IgD-negative memory B cell (primary cell): ENCODE measurements at regions not wholly inside any gene's neighbourhood (a gene's known extent, or its start where the extent isn't known, plus 50 kb on each side); places are given as distances from the start of the nearest gene placed in this dataset.

Experiments
- H3K27ac Mint-ChIP-seq, 3 donors: one replicate each; pipeline ENCODE4 v1.8.0; 2020 to 2022; ENCODE audit warnings: mild to moderate bottlenecking in 3 of 3, mixed read lengths in 3 of 3, moderate library complexity in 1 of 3
- H3K27me3 Mint-ChIP-seq: one replicate; pipeline ENCODE4 v1.8.0; 2021; ENCODE audit warnings: mixed read lengths
- H3K36me3 Mint-ChIP-seq: one replicate; pipeline ENCODE4 v1.8.0; 2020; ENCODE audit warnings: mild to moderate bottlenecking, mixed read lengths
- H3K4me1 Mint-ChIP-seq, 3 donors: one replicate each; pipeline ENCODE4 v1.8.0; 2020 to 2022; ENCODE audit warnings: mixed read lengths in 3 of 3, mild to moderate bottlenecking in 1 of 3
- H3K4me3 Mint-ChIP-seq, 4 donors: one replicate each; pipeline ENCODE4 v1.8.0; 2020 to 2022; ENCODE audit warnings: mild to moderate bottlenecking in 4 of 4, mixed read lengths in 4 of 4, moderate library complexity in 3 of 4
- H3K9me3 Mint-ChIP-seq, 3 donors: one replicate each; pipeline ENCODE4 v1.8.0; 2020 to 2021; ENCODE audit warnings: mixed read lengths in 3 of 3, mild to moderate bottlenecking in 1 of 3

GRCh38 chr12:94793191-94793595 lies 142.8 kb upstream of the TMCC3 start:
- no peak overlapping the region for H3K27ac Mint-ChIP-seq

DNA sequence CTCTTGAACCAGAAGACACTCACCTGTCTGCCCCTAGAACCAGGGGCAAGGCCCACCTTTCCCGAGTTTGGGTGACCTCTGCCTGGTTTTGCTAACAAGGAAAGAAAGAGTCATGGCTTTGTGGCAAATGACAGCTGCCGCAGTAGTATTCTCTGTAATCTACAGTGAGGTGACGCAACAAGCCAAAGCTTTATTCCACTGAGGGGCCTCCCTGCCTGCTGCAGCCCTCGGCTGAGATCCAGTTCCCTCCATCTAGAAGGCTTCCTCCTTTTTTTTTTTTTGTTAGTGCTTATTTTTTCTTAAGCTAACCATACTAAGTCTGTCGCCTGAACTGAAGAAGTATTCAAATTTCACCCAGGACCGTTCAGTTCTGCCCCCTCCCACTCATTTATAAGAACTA lies 142.3 kb upstream of the TMCC3 start:
- Mint-ChIP-seq H3K4me3 (peak overlapping the region in 1 of 4 donors; percentile 17), H3K9me3 (no peaks in the 10 kb centered on the region), H3K27ac (no peak overlapping the region), H3K36me3 (peaks cover 6% of the 10 kb centered on the region), H3K27me3 (no peaks in the 10 kb centered on the region), H3K4me1 (peaks cover 1 to 26% (median 25%) of the 10 kb centered on the region in 3 donors)

More at GRCh38 chr12:94793191-94793595, 142.8 kb upstream of the TMCC3 start:
- peaks cover 6% of the 10 kb centered on the region for H3K36me3 Mint-ChIP-seq
- H3K27me3 Mint-ChIP-seq = no peaks in the 10 kb centered on the region
- H3K4me3 Mint-ChIP-seq = no peak overlapping the region
- no peaks in the 10 kb centered on the region for H3K9me3 Mint-ChIP-seq
- peaks cover 5 to 26% (median 26%) of the 10 kb centered on the region in 3 donors for H3K4me1 Mint-ChIP-seq

DNA sequence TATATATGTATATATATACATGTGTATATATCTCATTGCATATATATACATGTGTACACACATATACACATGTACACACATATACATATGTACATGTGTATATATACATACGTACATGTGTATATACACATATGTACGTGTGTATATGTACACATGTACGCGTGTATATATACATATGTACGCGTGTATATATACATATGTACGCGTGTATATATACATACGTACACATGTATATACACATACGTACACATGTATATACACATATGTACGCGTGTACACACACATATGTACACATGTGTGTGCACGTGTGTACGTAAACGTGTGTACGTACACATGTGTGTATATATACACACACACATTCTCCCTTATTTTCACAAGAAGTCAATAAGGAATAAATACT lies 141.6 kb upstream of the TMCC3 start:
- Mint-ChIP-seq H3K4me3 (no peak overlapping the region), H3K9me3 (peaks cover 0 to 2% (median 0%) of the 10 kb centered on the region in 3 donors), H3K27ac (no peak overlapping the region), H3K27me3 (no peaks in the 10 kb centered on the region), H3K4me1 (peaks cover 1 to 28% (median 26%) of the 10 kb centered on the region in 3 donors), H3K36me3 (peaks cover 8% of the 10 kb centered on the region)

- no peak overlapping the region for H3K4me3 Mint-ChIP-seq
- peaks cover 8% of the 10 kb centered on the region for H3K36me3 Mint-ChIP-seq
- H3K27me3 Mint-ChIP-seq = no peaks in the 10 kb centered on the region
- peaks cover 1 to 28% (median 26%) of the 10 kb centered on the region in 3 donors for H3K4me1 Mint-ChIP-seq
- H3K9me3 Mint-ChIP-seq = peaks cover 0 to 2% (median 0%) of the 10 kb centered on the region in 3 donors
- peak overlapping the region in 1 of 3 donors; percentile 29 for H3K27ac Mint-ChIP-seq
Measured at GRCh38 chr12:94790825-94791224, 140.5 kb upstream of the TMCC3 start.

DNA sequence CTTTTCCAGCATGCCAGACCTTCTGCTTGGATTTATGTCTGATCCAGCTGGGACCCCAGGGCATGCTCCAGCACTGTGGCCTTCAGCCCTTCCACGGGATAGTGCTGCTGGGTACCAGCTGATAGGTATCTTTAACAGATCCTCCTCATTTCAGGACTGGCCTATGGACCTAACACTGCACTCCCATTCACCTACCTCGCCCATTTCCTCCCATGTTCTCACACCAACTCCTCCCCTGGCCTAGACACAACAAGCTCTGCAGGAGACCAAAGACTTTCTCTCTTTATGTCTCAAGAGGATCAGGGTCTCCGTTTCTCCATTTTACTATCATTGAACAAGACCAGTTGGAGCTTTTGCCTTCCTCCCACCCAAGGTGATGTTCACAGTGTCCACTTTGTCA lies 140.0 kb upstream of the TMCC3 start:
- H3K4me3 Mint-ChIP-seq = no peak overlapping the region
- peaks cover 1 to 28% (median 26%) of the 10 kb centered on the region in 3 donors for H3K4me1 Mint-ChIP-seq
- peak overlapping the region in 2 of 3 donors; percentile 18 to 29 for H3K27ac Mint-ChIP-seq
- peaks cover 0 to 2% (median 0%) of the 10 kb centered on the region in 3 donors for H3K9me3 Mint-ChIP-seq
- H3K36me3 Mint-ChIP-seq = peaks cover 8% of the 10 kb centered on the region
- no peaks in the 10 kb centered on the region for H3K27me3 Mint-ChIP-seq

- H3K27ac Mint-ChIP-seq = peak overlapping the region in 1 of 3 donors; percentile 53
Measured at GRCh38 chr12:94789510-94790225, 139.3 kb upstream of the TMCC3 start.

DNA sequence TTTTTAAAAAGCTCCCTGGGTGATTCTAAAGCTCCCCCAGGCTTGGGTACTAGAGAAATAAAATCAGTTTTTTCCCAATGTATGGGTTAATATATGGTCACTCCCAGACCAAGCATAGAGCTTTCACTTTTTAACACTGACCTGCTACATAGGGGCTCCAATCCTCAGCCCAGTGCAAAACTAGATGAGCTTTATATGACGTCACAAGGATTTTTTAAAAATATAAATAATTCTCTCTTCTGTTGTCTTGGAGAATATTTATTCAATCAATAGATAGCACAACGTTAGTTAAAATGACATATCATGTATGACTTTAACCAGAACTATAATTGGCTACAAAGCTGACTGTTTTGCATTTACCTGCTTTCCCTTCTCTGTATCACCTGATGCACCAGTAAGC lies 137.9 kb upstream of the TMCC3 start:
- H3K27ac Mint-ChIP-seq = no peak overlapping the region
- peaks cover 10% of the 10 kb centered on the region for H3K36me3 Mint-ChIP-seq
- H3K4me3 Mint-ChIP-seq = no peak overlapping the region
- H3K4me1 Mint-ChIP-seq = peaks cover 14 to 33% (median 27%) of the 10 kb centered on the region in 3 donors
- H3K9me3 Mint-ChIP-seq = peaks cover 0 to 2% (median 0%) of the 10 kb centered on the region in 3 donors
- peaks cover 1% of the 10 kb centered on the region for H3K27me3 Mint-ChIP-seq

More at GRCh38 chr12:94789510-94790225, 139.3 kb upstream of the TMCC3 start:
- peaks cover 0 to 2% (median 0%) of the 10 kb centered on the region in 3 donors for H3K9me3 Mint-ChIP-seq
- no peaks in the 10 kb centered on the region for H3K27me3 Mint-ChIP-seq
- peaks cover 8% of the 10 kb centered on the region for H3K36me3 Mint-ChIP-seq
- H3K4me3 Mint-ChIP-seq = no peak overlapping the region
- H3K4me1 Mint-ChIP-seq = peaks cover 3 to 27% (median 23%) of the 10 kb centered on the region in 3 donors

GRCh38 chr12:94786906-94787305 lies 136.5 kb upstream of the TMCC3 start:
- H3K36me3 Mint-ChIP-seq = peaks cover 10% of the 10 kb centered on the region
- peaks cover 2 to 6% (median 4%) of the 10 kb centered on the region in 3 donors for H3K9me3 Mint-ChIP-seq
- H3K27ac Mint-ChIP-seq = no peak overlapping the region
- H3K4me3 Mint-ChIP-seq = no peak overlapping the region
- H3K27me3 Mint-ChIP-seq = peaks cover 1% of the 10 kb centered on the region
- peaks cover 14 to 33% (median 28%) of the 10 kb centered on the region in 3 donors for H3K4me1 Mint-ChIP-seq

- H3K4me3 Mint-ChIP-seq = no peak overlapping the region
- H3K27ac Mint-ChIP-seq = peak overlapping the region in 2 of 3 donors; percentile 6 to 35
- peaks cover 13% of the 10 kb centered on the region for H3K36me3 Mint-ChIP-seq
Measured at GRCh38 chr12:94783862-94784261, 133.5 kb upstream of the TMCC3 start.

DNA sequence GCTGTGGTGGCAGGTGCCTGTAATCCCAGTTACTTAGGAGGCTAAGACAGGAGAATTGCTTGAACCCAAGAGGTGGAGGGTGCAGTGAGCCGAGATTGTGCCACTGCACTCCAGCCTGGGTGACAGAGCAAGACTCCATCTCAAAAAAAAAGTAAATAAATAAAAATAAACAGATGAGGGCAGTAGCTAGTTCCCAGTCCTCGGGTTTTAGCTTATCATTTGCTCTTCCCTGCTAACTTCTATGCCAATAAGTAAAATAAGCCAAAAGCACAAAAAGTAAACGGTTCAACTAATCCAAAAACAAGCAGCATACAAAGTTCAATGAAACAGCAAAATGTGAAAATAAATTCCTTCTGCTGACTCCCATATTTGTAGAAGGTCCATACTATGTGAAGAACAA lies 133.0 kb upstream of the TMCC3 start:
- peaks cover 13% of the 10 kb centered on the region for H3K36me3 Mint-ChIP-seq
- peaks cover 15 to 27% (median 20%) of the 10 kb centered on the region in 3 donors for H3K4me1 Mint-ChIP-seq
- H3K27me3 Mint-ChIP-seq = peaks cover 1% of the 10 kb centered on the region
- no peak overlapping the region for H3K27ac Mint-ChIP-seq
- H3K9me3 Mint-ChIP-seq = peaks cover 2 to 6% (median 6%) of the 10 kb centered on the region in 3 donors
- no peak overlapping the region for H3K4me3 Mint-ChIP-seq

More at GRCh38 chr12:94783862-94784261, 133.5 kb upstream of the TMCC3 start:
- Mint-ChIP-seq H3K27me3 (peaks cover 1% of the 10 kb centered on the region), H3K4me1 (peaks cover 15 to 27% (median 20%) of the 10 kb centered on the region in 3 donors), H3K9me3 (peaks cover 2 to 6% (median 6%) of the 10 kb centered on the region in 3 donors)

GRCh38 chr12:94781835-94782234 lies 131.5 kb upstream of the TMCC3 start:
- H3K27ac Mint-ChIP-seq = no peak overlapping the region
- peaks cover 0 to 6% (median 6%) of the 10 kb centered on the region in 3 donors for H3K9me3 Mint-ChIP-seq
- H3K36me3 Mint-ChIP-seq = peaks cover 10% of the 10 kb centered on the region
- peaks cover 15 to 27% (median 20%) of the 10 kb centered on the region in 3 donors for H3K4me1 Mint-ChIP-seq
- H3K27me3 Mint-ChIP-seq = peaks cover 1% of the 10 kb centered on the region
- H3K4me3 Mint-ChIP-seq = no peak overlapping the region

- peaks cover 12 to 22% (median 17%) of the 10 kb centered on the region in 3 donors for H3K4me1 Mint-ChIP-seq
- H3K4me3 Mint-ChIP-seq = no peak overlapping the region
Measured at GRCh38 chr12:94779485-94779884, 129.1 kb upstream of the TMCC3 start.

DNA sequence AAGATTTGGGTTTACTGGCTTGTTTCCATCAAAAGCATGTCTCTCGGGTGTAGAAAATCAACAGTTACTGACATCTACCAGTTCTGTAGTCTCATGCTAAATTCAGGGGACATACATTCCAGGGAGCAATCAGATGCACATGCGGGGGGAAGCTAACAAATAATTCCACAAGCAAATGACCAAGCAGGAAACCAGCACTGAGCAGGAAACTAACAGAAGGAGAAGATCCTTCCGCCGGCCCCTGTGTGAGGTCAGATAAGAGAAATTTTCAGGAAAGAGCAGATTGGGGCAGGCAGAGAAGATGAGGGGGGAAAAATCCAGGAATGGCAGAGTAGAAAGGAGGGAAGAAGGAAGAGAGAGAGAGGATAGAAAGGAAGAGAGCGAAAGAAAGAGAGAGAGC lies 127.6 kb upstream of the TMCC3 start:
- Mint-ChIP-seq H3K27ac (peak overlapping the region in 1 of 3 donors; percentile 81), H3K4me1 (peaks cover 2 to 9% (median 8%) of the 10 kb centered on the region in 3 donors), H3K9me3 (peaks cover 1 to 6% (median 6%) of the 10 kb centered on the region in 3 donors)

More at GRCh38 chr12:94779485-94779884, 129.1 kb upstream of the TMCC3 start:
- Mint-ChIP-seq H3K9me3 (peaks cover 0 to 6% (median 6%) of the 10 kb centered on the region in 3 donors), H3K27ac (peak overlapping the region in 1 of 3 donors; percentile 54), H3K36me3 (peaks cover 15% of the 10 kb centered on the region), H3K27me3 (peaks cover 1% of the 10 kb centered on the region)

GRCh38 chr12:94775710-94776109 lies 125.4 kb upstream of the TMCC3 start:
- Mint-ChIP-seq H3K4me1 (peaks cover 8 to 15% (median 8%) of the 10 kb centered on the region in 3 donors), H3K27me3 (no peaks in the 10 kb centered on the region), H3K9me3 (peaks cover 0 to 1% (median 0%) of the 10 kb centered on the region in 3 donors), H3K27ac (peak overlapping the region in 1 of 3 donors; percentile 43), H3K4me3 (no peak overlapping the region), H3K36me3 (peaks cover 13% of the 10 kb centered on the region)

More for the DNA sequence above, 127.6 kb upstream of the TMCC3 start:
- H3K27me3 Mint-ChIP-seq = no peaks in the 10 kb centered on the region
- H3K4me3 Mint-ChIP-seq = peak overlapping the region in 1 of 4 donors; percentile 76
- peaks cover 17% of the 10 kb centered on the region for H3K36me3 Mint-ChIP-seq

DNA sequence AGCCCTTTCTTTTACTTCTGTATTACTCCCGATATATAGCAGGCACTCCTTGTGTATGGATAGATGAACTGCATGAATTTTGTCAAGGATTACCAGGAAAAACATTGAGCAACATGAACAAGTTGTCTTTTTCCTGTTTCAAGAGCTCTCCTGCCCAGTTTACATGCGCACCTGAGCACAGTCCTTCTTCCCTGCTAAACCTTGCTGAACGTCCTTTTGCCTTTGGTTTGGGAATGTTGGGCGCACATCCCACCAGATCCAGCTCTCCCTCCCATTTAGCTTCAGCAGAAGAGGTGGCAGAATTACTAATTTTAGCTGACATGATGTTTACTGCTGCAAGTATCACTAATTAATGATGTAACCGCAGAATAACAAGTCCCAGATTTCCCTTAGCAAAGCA lies 121.4 kb upstream of the TMCC3 start:
- H3K27me3 Mint-ChIP-seq = no peaks in the 10 kb centered on the region
- H3K9me3 Mint-ChIP-seq = peaks cover 0 to 1% (median 0%) of the 10 kb centered on the region in 3 donors
- H3K27ac Mint-ChIP-seq = no peak overlapping the region
- peaks cover 33 to 42% (median 35%) of the 10 kb centered on the region in 3 donors for H3K4me1 Mint-ChIP-seq
- H3K36me3 Mint-ChIP-seq = peaks cover 11% of the 10 kb centered on the region
- H3K4me3 Mint-ChIP-seq = no peak overlapping the region
